H1 (cell line): ENCODE measurements at regions not wholly inside any gene's neighbourhood (a gene's known extent, or its start where the extent isn't known, plus 50 kb on each side); places are given as distances from the start of the nearest gene placed in this dataset.

Experiments used
- CREB1 ChIP-seq: IDR thresholded peaks from 2 replicates; pipeline ENCODE4 v1.6.1; 2012; ENCODE audit warnings: inconsistent platforms
- CTCF ChIP-seq, 3 experiments: IDR thresholded peaks; 1 replicate in 2 of 3; 2 replicates in 1 of 3; pipeline versions ENCODE4 v1.5.1 to v1.6.1; 2011; ENCODE audit warnings: low read length in 3 of 3, mild to moderate bottlenecking in 3 of 3, inconsistent platforms in 2 of 3, low read depth in 1 of 3, moderate library complexity in 1 of 3; ENCODE audit not compliant: insufficient read depth in 1 of 3; ENCODE audit errors: control extremely low read depth in 1 of 3
- GTF2F1 ChIP-seq: IDR thresholded peaks from 2 replicates; pipeline ENCODE4 v1.6.1; 2012; ENCODE audit warnings: low read depth, low read length, improper control_type of control experiment, borderline replicate concordance
- KDM5A ChIP-seq: fragments of 200-600 bp; IDR thresholded peaks from 2 replicates; pipeline ENCODE4 v1.7.1; 2012; ENCODE audit warnings: mild to moderate bottlenecking, low read length, inconsistent platforms, mixed read lengths
- PHF8 ChIP-seq: fragments of 200-600 bp; sonication (generic); conservative IDR thresholded peaks from 2 replicates; pipeline ENCODE4 v1.7.1; 2012; ENCODE audit warnings: low read depth, mild to moderate bottlenecking, inconsistent platforms, low read length, moderate library complexity
- TAF1 ChIP-seq: IDR thresholded peaks from 2 replicates; pipeline ENCODE4 v1.6.1; 2011; ENCODE audit warnings: mild to moderate bottlenecking, low read depth, low read length

- TF ChIP-seq CTCF (IDR thresholded peaks at IDR 0.05; ENCODE audit: control extremely low read depth in 1 of 3, insufficient read depth in 1 of 3, low read depth in 1 of 3, low read length in 3 of 3) (no peak), TAF1 (no peak), CREB1 (no peak), PHF8 (no peak), KDM5A (no peak), GTF2F1 (no peak)
Measured at GRCh38 chr2:145543856-145544255, 1023.9 kb upstream of the ZEB2 start.
